NCI-H82 treated with DMSO at 0.1 percent for 48 hours (cell line): ENCODE measurements at regions not wholly inside any gene's neighbourhood (a gene's known extent, or its start where the extent isn't known, plus 50 kb on each side); places are given as distances from the start of the nearest gene placed in this dataset.
A peak's percentile ranks its signal among the peaks of the same experiment; 100 is the strongest.

Source experiments
- DNase-seq: peaks from one replicate; lab custom pipeline; 2025; ENCODE audit not compliant: unreplicated experiment; lab: John Stamatoyannopoulos, UW

DNA sequence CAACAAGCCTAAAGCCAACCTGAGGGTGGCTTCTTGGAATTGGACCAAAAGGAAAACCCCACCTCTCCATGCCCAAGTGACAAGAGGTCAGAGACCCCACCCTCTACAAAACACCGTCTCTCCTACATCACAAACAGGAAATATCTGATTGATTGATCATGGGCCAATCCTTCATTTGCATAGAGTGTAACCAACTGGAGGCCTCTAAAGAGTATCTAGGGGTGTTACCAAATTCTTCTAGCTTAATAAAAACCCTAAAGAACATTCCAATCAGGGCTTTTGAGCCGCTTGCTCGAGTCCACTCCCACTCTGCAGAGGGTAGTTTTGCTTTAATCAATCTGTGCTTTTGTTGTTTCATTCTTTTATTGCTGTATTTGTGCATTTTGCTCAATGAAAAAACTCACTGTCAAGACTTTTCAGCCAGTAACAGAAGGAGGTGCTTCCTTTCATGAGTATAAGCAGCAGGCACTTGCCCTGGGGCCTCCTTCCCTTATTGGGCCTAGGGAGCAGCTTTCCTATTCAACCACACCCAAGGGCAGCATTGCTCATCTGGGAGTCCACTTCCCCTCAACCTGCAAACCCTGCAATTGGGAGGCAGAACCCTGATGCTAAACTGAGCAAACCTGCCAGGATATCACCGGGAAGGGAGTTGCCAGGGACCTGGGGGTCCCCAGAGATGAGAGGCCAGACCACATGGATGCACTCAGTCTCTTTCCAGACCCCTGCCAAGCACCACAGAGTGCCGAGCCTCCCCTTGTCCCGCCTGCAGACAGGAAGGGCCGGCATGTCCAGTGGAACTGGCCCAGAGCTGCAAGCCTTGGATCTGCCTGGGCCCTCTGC lies 154.3 kb upstream of the VSTM2B start:
- DNase-seq = no peak

DNA sequence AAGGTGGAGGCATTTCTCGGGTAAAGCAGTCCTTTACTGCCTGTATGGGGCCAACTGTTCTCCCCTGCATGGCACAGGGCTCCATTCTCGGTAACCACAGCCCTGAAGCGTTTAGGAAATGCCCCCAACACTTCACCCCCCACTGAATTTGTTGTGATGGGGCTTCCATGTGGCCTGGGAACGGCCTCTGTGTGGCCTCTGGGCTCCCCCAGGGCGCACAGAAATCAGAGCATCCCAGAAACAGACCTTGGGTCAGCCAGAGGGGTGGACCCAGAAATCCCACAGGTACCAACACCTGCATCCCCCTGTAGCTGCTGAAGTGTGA lies 153.7 kb upstream of the VSTM2B start:
- DNase-seq = no peak

DNA sequence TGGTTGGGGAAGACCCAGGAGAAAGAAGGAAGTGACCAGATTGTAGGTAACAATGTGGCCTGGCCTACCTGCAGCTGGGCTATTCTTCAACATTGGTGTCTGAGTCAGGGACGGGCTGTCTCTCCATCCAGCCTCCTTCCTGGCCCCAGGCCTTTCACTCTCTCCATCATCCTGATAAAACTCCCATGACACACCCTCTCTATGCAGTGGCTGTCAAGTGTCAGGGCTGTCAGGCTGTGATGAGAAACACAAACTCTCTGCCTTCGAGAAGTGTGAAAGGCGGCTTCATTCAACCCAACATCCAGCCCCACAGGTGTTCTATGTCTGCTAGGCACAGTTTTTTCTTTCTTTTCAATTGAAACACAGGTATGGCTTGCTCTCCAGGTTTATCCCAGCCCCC lies 153.3 kb upstream of the VSTM2B start:
- no peak for DNase-seq

DNA sequence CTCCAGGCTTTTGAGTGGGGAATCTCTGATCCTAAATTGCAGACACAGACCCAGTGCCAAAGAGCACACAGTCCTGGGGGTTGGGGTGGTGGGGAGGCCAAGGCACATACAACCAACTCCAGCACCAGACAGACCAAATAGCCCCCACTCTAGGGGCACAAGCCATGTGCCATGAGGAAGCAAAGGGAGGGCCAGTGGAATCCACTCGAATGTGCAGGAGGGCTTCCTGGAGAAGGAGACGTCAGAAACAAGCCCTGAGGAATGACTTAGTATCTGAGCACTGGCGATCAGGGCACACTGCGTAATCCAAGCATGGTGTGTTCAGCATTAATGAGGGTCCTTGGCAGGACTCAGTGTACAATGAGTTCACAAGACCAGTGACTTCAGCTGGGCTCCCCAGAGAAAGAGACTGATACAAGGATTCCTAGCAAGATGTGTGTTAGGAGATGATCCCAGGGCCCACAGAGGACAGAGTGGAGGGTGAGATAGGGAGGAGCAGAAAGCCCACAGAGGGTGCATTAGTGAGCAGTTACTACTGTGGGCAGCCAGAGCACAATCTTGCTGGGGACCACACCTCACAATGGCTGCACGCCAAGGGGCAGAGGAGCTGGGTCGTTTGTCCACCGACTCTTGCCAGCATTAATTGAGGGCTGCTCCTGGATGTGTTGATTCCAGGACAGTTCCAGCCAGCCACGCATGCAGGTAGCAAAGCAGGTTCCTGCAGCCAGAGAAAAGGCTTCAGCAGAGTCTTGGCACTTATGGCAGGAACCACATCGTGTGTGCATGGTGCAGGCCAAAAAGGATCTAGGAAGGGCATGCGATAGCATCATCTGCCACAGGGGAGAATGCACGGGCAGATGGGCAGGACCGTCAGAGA lies 152.6 kb upstream of the VSTM2B start:
- no peak for DNase-seq

DNA sequence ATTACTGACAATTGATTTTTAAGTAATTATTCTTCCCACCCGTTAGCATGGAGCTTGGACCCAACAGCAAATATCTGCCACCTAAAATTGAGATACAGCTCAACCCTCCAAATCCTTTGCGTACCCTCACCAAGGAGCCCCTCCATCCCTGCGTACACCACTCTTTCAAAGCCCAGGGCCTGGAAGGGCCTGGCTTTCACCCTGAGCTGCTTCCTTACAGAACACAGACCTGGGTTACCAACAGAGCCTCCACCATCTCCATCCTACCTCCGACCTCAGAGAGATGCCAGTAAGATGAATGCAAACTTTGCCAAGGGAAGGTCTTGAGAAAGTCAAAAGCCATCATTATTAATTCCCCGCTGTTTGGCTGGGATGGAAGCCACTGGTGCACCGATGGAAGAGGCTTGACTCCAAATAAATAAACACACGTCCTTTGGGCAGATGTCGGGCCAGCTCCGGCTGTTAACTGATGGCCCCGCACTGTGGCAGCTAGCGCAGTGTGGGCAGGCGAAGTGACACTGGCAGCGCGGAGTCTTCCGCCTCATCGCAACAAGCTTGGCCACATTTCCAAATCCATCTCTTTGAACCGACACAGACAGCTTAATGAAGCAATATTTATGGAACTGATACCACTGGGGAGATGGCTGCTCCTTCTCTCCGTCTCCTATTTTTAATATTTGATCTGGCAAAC lies 150.2 kb upstream of the VSTM2B start:
- DNase-seq = no peak

DNA sequence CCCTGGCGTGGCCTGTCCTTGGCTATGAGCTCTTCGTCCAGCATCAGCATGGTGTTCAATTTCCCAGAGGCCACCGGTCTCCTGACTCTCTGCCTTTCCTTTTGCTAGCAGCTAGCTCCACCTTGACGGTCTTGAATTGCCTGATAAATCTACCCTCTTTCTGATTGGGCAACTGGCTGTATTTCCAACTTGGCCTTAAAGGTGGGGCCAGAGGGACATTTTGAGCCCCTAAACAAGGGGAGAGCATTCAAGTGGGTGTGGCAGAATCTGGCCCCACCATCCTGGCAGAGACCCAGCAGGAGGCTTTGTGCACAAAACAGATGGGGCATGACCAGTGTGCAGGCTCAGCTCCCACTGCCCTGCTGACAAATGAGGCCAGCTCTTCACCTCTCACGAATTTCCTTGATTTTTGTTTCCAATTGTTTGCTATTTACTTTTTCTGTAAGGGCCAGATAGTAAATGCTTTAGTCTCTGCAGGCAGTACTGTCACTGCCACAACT lies 148.9 kb upstream of the VSTM2B start:
- no peak for DNase-seq

DNA sequence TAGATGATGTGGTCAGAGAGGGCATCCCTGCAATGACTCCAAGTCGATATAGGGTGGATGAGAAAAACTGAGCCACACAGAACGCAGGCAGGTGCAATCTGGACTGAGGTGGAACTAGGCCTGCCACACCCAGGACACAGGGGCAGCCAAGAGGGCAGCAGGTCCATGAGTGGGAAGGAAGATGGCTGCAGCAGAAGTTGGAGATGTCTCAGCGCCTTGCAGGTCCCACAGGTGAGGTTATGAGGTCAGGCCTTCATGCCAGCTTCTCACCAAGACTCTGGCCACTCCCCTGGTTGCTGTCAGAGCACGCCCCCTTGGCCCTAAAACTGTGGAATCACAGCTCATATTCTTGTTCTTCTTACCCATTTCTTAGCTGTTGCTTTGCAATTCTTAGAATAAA lies 147.7 kb upstream of the VSTM2B start:
- DNase-seq = no peak

DNA sequence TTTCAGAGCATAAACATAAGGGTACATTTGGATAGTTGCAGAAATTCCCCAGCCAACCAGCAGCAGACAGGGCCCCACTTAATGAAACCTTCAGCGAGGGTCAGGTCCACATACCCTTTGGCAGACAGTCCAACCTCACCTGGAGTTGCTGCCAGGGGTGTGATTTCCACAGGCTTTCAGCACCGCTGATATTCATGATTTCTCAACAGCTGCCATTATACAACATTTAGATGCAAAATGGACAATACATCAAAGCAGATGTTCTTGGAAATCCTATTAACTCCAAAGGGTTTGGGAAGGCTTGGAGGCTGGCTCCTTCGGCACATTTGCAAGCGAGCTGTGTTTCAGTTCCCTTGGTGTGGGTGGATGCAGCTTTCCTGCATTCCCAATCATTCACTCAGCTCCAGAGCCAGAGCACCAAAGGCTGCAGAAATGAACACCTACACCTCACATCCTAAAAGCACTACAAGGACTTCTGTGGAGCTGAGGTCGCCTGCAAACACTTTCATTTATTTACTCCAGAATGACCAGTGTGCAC lies 147.2 kb upstream of the VSTM2B start:
- no peak for DNase-seq

DNA sequence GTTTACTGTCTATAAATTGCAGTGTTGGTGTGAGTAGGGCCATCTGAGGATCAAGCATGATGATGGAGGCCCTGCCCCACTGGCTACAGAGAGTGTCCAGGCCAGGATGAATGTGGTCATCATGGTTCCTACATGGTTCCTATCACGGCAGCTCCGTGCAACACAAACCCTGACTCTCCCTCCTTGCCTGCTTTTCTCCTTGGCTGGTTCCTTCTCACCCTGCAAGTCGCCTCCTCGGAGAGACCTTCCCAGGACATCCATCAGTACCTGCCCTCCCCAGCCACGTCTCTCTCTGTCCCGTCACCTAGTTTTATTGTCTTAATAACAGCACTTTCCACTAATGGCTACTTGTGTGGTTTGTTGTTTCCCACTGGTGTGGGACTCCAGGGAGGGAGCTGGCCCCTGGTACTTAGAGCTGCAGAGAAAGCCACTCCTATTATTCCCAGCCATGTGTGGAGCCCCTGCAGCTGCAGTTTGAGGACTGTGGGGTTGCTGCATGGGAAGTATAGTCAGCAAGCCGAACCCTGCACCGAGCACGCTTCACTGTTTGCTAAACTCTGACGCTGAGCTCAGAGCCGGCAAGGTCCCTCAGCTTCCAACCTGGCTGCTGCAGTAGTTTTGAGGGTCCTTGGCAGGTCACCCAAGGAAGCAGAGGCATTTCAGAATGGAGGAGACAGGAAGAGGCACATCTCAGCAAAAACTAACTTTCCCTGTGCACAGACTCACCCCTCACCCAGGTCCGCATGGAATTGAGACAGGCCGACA lies 146.4 kb upstream of the VSTM2B start:
- no peak for DNase-seq

DNA sequence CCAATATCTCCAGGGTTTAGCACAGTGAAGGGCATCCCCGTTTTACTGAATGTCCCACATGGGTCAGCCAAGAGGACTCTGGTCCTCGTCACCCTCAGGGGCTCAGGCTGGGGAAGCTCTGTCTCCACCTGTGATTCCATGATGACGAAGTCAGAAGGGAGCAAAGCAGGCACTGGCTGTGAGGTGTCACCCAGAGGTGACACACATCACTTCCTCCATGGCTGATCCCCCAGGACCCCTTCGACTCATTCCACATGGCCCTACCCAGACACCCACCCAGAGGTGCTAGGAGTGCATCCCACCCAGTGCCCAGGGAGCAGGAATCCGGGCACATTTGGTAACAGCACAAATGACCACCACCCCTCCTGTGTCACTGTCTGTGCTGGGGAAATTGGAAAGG lies 145.2 kb upstream of the VSTM2B start:
- DNase-seq = no peak

DNA sequence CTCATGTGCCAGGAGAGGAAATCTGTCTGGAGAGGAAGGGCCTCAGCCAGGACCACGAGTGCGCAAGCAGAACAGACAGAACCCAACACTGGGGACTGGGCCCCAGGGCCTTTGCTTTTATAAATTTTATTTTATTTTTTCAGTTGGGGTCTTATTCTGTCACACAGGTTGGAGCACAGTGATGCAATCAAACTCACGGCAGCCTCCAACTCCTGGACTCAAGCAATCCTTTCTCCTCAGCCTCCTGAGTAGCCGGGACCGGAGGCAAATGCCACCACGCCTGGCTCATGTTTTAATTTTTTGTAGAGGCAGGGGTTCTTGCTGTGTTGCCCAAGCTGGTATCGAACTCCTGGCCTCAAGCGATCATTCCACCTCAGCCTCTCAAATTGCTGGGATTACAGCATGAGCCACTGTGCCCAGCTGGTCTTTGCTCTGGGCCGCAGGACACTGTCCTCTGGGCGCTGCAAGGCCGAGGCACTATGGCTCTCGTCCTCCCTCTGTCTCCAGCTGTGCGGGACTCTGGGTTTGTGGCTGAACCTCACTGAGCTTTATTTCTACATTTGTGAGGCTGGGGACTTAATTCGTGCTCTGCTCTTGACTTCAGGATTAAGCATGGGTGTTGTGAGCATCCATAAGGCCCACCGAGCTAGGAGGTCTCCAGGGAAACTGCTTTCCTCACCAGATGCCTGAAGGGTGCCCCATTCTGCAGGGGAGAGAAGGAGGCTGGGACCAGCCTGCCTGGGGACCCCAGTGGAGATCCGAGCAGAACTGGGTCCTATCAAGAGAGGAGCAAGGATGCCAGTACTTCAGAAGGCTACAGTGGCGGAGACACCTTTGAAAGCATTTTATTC lies 144.2 kb upstream of the VSTM2B start:
- no peak for DNase-seq

DNA sequence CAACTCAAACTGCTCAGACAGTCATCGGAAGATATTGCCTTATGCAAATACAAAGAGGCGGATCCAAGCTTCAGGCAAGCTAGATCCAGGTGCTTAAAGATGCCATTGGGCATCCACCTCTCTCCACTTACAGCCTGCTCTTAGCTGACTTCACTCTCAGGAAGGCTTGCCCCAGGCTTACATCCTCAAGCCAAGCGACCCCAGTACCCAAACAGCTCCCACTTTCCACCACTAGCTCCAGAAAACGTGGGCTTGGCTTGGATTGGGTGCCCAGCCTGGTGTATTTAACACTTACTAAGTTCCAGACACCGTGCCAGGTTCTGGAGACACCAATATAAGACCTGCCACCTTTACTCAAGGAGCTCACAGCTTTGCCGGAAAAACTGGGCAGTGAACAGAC lies 142.1 kb upstream of the VSTM2B start:
- DNase-seq = no peak

DNA sequence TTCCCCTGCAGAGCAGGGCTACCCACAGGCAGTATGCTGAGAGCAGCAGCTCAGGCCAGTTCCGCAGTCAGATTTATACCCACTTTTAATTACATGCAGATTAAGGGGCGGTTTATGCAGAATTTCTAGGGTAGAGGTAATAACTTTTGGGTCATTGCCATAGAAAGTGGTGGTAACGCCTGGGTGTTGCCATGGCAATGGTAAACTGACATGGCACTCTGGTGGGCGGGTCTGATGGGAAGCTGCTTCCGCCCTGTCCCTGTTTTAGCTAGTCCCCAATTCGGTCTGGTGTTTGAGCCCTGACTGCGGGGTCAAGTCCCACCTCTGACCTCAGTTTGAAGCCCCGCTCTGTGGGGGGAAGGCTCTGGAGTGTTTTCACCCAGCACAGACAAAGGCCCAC lies 141.1 kb upstream of the VSTM2B start:
- DNase-seq = no peak

DNA sequence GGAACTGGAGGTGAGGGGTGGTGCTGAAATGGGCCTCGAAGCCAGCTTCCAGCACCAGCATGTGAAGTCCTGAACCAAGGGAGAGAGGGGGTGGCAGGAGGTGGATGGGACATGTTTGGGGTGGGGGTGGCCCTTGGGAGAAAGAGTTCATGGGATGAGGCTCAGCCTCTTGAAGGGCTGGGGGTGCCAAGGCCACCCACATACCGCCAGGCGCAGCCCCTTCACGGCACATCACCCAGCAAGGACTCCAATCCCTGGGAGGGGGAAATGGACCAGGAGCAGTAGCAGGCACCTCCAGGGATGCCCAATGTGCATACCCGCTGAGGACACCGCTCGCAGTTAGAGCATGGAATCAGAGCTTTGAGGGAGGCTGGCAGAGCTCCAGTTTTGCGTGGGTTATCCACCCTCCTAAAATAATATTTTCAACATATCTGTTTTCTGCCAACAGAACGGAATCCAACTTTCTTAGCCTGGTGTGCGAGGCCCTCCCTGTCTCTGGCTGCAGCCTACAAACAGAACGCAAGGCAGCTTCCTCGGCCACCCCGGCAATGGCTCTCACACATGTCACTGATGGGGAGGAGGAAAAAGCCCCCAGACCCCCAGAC lies 140.5 kb upstream of the VSTM2B start:
- no peak for DNase-seq

DNA sequence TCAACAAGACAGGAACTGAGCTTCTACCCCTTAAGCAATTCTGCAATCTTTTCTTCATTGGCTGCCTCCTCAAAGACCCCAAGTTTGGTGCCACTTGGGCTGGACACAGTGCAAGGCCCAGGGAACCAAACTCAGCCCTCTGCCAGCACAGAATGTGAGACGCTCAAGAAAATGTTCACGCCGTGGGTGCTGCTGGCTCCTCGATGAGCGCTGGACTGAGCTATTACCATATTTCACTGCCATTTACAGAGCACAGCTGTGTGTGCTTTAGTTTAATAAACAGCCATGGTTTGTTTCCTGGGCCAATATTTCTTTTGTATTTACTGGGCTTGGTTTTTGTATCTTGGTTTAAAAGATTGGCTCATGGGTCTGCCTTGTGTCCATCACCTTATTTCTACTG lies 138.8 kb upstream of the VSTM2B start:
- no peak for DNase-seq

DNA sequence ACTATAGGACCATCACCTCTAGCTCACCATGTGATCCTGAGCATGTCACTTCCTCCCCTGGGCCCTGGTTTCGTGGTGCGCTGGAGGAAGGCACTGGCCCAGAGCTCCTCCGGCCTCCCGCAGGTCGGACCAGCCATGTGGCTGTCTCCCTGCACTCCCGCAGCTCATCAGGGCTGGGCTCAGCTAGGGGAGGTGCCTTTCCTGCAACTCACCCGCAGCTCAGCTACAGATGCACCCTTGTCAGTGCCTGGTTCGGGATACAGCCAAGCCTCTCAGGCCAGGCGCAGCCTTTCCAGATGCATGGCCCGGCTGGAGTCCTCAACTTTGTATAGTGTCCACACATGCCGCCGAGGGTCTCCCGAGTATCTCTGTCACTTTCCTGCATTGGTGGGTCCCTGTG lies 138.2 kb upstream of the VSTM2B start:
- no peak for DNase-seq

DNA sequence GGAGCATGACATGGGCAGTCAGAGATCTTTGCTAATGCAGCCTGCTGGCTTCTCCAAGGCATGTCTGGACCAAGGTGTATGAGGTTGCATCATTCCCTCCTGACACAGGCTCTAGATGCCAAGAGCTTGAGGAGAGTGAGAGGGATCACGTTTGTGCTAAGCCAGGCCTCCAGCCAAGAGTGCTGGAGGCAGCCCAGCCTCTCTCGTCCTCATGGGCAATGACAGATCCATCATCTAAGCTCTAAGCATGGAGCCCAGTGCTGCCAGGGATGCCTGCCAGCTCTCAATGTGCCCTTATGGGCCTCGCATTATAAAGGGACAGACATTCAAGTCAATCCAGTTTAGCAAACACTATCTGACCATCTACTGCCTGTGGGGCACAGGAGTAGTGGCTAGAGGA lies 136.3 kb upstream of the VSTM2B start:
- no peak for DNase-seq

DNA sequence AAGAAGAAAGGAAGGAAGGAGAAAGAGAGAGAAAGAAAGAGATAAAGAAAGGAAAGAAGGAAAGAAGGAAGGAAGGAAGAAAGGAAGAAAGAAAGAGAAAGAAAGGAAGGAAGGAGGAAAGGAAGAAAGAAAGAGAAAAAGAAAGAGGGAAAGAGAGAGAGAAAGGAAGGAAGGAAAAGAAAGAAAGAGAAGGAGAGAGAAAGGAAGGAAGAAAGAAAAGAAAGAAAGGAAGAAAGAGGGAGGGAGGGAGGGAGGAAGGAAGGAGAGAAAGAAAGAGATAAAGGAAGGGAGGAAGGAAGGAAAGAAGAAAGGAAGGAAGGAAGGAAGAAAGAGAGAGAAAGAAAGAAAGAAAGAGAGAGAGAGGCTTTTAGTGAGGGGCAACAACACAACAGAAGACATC lies 135.1 kb upstream of the VSTM2B start:
- no peak for DNase-seq

DNA sequence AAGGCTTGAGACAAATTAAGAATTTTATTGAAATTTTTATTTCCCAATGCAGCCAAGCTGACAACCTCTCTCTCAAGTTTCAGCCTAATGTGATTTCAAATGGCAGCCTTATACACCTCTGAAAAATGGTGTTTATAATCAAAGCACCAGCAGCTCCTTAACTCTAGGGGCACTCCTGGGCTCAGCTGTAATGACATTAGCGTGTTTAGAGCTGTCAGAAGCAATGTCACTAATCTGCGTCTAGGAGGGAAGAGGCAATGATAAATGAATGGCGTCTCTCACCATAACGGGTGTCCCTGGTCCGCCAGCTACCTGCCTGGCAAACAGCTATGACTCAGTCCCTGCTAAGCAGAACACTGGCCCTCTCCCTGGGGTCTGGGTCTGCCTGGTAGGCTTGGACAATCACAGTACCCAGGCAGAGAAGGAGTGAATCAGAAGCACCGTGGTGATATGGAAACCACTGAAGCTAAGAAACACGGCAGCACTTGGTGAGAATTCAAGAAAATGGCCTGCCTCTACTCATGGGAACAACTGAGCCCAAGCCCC lies 131.8 kb upstream of the VSTM2B start:
- peak; percentile 67 for DNase-seq
